ENCODE measurements at regions not wholly inside any gene's neighbourhood (a gene's known extent, or its start where the extent isn't known, plus 50 kb on each side); places are given as distances from the start of the nearest gene placed in this dataset.

GRCh38 chr2:22826703-22827102 lies 558.3 kb upstream of the KLHL29 start:
- Histone ChIP-seq H3K27me3 (ENCODE audit: control insufficient read depth in 1 of 2, insufficient read depth in 2 of 2, low read length in 2 of 2) (no peaks in the 10 kb centered on the region), H3K27ac (ENCODE audit: extremely low read length, insufficient read depth, low read length) (no peak overlapping the region), H2AFZ (ENCODE audit: low read length) (no peak overlapping the region), H3K4me2 (ENCODE audit: low read depth, low read length) (no peak overlapping the region), H3K4me3 (replicated peaks in 1 of 3; ENCODE audit: insufficient read depth in 1 of 3, low read depth in 2 of 3, low read length in 3 of 3) (no peak overlapping the region), H3K4me1 (ENCODE audit: insufficient read depth, low read length) (no peaks in the 10 kb centered on the region), H3K9me3 (ENCODE audit: low read length) (peaks cover 73% of the 10 kb centered on the region), H3K79me2 (ENCODE audit: insufficient read depth, low read length) (no peaks in the 10 kb centered on the region), H3K9ac (ENCODE audit: insufficient read depth, low read depth, low read length) (no peak overlapping the region), H4K20me1 (ENCODE audit: insufficient read depth, low read length) (no peaks in the 10 kb centered on the region), H3K36me3 (replicated peaks in 1 of 2; ENCODE audit: control insufficient read depth in 1 of 2, insufficient read depth in 2 of 2, low read length in 2 of 2) (no peaks in the 10 kb centered on the region)
- no peak for TF ChIP-seq RBM39 (IDR thresholded peaks at IDR 0.05; ENCODE audit: low read depth, low read length, poor library complexity, severe bottlenecking)
- TF ChIP-seq RNF219 (CRISPR knock-in tag; IDR thresholded peaks at IDR 0.05): no peak
- TF ChIP-seq ELF3 (CRISPR knock-in tag; IDR thresholded peaks at IDR 0.05): no peak
- TF ChIP-seq SMC3 (IDR thresholded peaks at IDR 0.05; ENCODE audit: low read length): no peak
- TF ChIP-seq CBX2 (IDR thresholded peaks at IDR 0.05; ENCODE audit: low read depth, low read length): no peak
- no peak for TF ChIP-seq CBX2 (CRISPR knock-in tag; IDR thresholded peaks at IDR 0.05; ENCODE audit: low read depth)
- POLR2A ChIA-PET: no interaction called here
- in situ Hi-C loops (cut with HindIII; ENCODE audit: extremely low pct_ligation_motif_present, low pct_unique_long_range_greater_than_20kb) (no loop called here), intact Hi-C loops (cut with micrococcal nuclease; ENCODE audit: unreplicated experiment) (no loop called here)
- WGBS (ENCODE audit: low lambda C conversion rate): 64% methylated on average over 1 of the region's 1 CpG
- ATAC-seq (no peak), FAIRE-seq (no peak), DNase-seq (ENCODE audit: low spot score) (no peak)
- no TSS peak for BruUV-seq (replicated peaks)
- CTCF ChIA-PET (ENCODE audit: low intra/inter-chr PET ratio, low total read pairs): no interaction called here

GRCh38 chr2:22829791-22830190 lies 555.2 kb upstream of the KLHL29 start:
- no TSS peak for BruUV-seq (replicated peaks)
- DNase-seq (ENCODE audit: low spot score) (no peak), FAIRE-seq (no peak), ATAC-seq (no peak)
- intact Hi-C loops (cut with micrococcal nuclease; ENCODE audit: unreplicated experiment): no loop called here
- Histone ChIP-seq H3K4me2 (ENCODE audit: low read depth, low read length) (no peak overlapping the region), H3K4me1 (ENCODE audit: insufficient read depth, low read length) (no peaks in the 10 kb centered on the region), H3K79me2 (ENCODE audit: insufficient read depth, low read length) (no peaks in the 10 kb centered on the region), H3K9ac (ENCODE audit: insufficient read depth, low read depth, low read length) (no peak overlapping the region), H3K27ac (ENCODE audit: extremely low read length, insufficient read depth, low read length) (no peak overlapping the region), H3K9me3 (ENCODE audit: low read length) (peaks cover 72% of the 10 kb centered on the region), H3K4me3 (replicated peaks in 1 of 3; ENCODE audit: insufficient read depth in 1 of 3, low read depth in 2 of 3, low read length in 3 of 3) (no peak overlapping the region), H2AFZ (ENCODE audit: low read length) (no peak overlapping the region), H3K27me3 (ENCODE audit: control insufficient read depth in 1 of 2, insufficient read depth in 2 of 2, low read length in 2 of 2) (no peaks in the 10 kb centered on the region), H3K36me3 (replicated peaks in 1 of 2; ENCODE audit: control insufficient read depth in 1 of 2, insufficient read depth in 2 of 2, low read length in 2 of 2) (no peaks in the 10 kb centered on the region), H4K20me1 (ENCODE audit: insufficient read depth, low read length) (no peaks in the 10 kb centered on the region)
- ChIA-PET CTCF (ENCODE audit: low intra/inter-chr PET ratio, low total read pairs) (no interaction called here), POLR2A (no interaction called here)
- in situ Hi-C loops (cut with HindIII; ENCODE audit: extremely low pct_ligation_motif_present, low pct_unique_long_range_greater_than_20kb): no loop called here
- WGBS (ENCODE audit: low lambda C conversion rate): 17% methylated on average over 5 of the region's 5 CpGs
- TF ChIP-seq ZBTB34 (CRISPR knock-in tag; IDR thresholded peaks at IDR 0.05): no peak
- TF ChIP-seq ZNF333 (CRISPR knock-in tag; IDR thresholded peaks at IDR 0.05; ENCODE audit: borderline replicate concordance): no peak
- TF ChIP-seq E2F2 (CRISPR knock-in tag; IDR thresholded peaks at IDR 0.05; ENCODE audit: borderline replicate concordance): no peak
- no peak for TF ChIP-seq ZNF136 (CRISPR knock-in tag; IDR thresholded peaks at IDR 0.05; ENCODE audit: low read depth)
- no peak for TF ChIP-seq ETS1 (CRISPR knock-in tag; IDR thresholded peaks at IDR 0.05)
- no peak for TF ChIP-seq E2F1 (CRISPR knock-in tag; IDR thresholded peaks at IDR 0.05)
- no peak for TF ChIP-seq POLR2AphosphoS5 (IDR thresholded peaks at IDR 0.05; ENCODE audit: low read depth, low read length)

All from HepG2 (cell line).